Inferior parietal cortex (tissue), 1 donor: ENCODE measurements at regions not wholly inside any gene's neighbourhood (a gene's known extent, or its start where the extent isn't known, plus 50 kb on each side); places are given as distances from the start of the nearest gene placed in this dataset.

Experiments used
- DNase-seq: peaks from one replicate; pipeline ENCODE4 v3.0.0-alpha.2; 2016; ENCODE audit errors: extremely low spot score

DNA sequence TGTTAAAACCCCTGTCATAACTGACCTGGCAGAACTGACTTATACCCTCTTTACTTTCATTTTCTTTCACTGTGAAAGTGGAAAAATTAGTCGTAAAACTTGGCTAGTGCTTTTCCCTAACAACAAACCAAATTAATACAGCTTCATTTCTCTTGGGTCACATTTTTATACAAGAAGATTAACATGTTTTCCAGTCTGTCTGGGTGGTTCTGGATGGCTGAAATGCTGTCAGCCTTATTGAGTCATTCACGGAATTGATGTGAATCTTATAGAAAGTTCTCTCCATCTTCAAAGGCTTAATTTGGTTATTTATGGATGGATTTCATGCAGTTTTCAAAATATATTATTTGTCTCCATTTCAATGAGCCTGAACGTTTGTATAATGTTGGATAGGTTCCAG lies 440.0 kb downstream of the KCTD12 start:
- DNase-seq = no peak

GRCh38 chr13:76440568-76440967 lies 445.6 kb downstream of the KCTD12 start:
- DNase-seq = no peak

GRCh38 chr13:76439546-76439945 lies 446.7 kb downstream of the KCTD12 start:
- no peak for DNase-seq

GRCh38 chr13:76438050-76438449 lies 448.2 kb downstream of the KCTD12 start:
- no peak for DNase-seq

- DNase-seq = peak; percentile 25
Observed at GRCh38 chr13:76425935-76426334, 460.3 kb downstream of the KCTD12 start.

GRCh38 chr13:76421011-76421410 lies 465.2 kb downstream of the KCTD12 start:
- DNase-seq = no peak

- no peak for DNase-seq
Observed at GRCh38 chr13:76418404-76418803, 467.8 kb downstream of the KCTD12 start.

DNA sequence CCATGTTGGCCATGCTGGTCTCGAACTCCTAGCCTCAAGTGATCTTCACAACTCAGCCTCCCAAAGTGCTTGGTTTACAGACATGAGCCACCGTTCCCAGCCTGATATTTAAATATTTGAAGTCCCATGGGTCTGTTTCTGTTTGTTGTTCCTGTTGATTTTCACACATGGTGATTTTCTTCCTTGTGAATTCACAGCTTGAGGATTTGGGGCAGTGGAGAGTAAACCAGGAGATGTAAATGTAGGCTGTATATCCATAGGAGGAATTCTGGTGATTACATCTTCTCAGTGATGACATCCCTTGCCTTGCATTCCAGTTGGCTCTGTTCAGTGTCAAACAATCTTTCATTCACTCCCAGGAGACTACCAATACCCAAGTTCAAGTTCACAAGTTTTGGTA lies 471.9 kb downstream of the KCTD12 start:
- DNase-seq = no peak

- no peak for DNase-seq
Observed at GRCh38 chr13:76406243-76406642, 480.0 kb downstream of the KCTD12 start.

GRCh38 chr13:76398425-76398824 lies 487.8 kb downstream of the KCTD12 start:
- no peak for DNase-seq

DNA sequence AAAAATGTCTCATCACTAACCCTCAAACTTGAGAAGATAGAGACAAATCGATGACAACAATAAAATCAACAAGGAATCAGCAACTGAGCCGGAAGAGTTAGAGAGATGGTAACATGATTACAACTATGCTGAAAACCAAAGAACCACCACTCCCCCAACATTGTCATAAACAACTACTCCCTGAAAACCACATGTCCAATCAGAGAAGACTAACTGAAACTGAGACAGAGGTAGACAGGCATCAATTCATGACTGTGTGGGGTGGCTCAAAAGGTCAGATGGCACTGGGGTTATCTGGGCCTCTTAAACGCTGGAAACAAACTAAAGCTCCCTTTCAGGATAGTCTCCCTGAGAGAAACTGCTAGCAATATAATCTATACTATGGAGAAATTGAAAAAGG lies 488.8 kb downstream of the KCTD12 start:
- DNase-seq = no peak

DNA sequence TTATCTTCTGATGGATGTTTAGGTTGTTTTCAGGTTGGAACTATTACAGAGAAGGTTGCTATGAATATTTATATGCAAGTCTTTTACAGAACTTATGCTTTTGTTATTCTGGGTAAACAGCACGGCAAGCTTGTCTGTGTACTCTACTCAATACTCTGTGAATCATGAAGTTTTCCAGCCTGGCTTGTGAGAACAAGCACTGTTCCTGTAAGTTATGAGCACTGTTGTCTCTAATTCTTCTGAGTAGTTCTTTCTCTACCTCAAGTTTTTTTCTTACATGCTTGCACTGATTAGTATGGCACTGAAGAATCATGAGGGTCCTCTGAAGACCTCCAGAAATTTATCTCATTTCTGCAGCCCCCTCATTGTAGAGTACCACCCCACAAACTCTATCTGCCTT lies 496.9 kb downstream of the KCTD12 start:
- no peak for DNase-seq

DNA sequence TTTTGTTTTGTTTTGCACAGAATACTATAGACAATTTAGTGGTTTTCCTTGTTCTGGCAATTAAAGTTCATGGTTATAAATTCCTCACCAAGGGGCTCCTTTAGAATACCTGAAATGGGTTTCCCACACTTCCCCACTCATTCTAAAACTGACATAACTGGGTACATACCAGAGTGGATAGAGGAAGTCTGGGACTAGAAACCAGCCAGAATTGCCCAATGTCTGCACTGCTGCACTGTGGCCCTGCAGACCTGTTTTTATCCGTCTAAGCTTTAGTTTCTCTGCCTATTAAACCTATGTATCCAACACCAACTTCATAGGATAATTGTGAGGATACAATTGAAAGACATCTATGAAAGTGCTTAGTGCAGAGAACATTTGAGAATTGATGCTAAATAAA lies 498.6 kb downstream of the KCTD12 start:
- no peak for DNase-seq

- DNase-seq = no peak
Observed at GRCh38 chr13:76386321-76386720, 499.9 kb downstream of the KCTD12 start.

DNA sequence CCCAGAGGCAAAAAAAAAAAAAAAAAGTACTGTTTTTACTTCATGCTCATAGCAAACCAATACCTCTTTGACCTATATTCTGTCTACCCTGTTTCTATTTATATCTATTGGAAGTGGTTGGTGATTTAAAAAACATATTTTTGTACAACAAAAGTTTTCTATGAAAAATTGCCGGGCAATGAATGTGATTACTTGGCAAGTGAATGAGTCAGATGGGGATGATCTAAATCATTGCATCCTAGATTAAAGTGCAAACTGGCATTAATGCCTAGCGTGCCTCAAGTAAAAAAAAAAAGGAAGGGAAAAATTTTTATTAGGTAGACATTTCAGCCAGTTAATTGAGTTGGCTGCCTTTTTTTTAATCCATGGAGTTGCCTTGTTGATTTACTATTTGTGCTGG lies 500.6 kb downstream of the KCTD12 start:
- no peak for DNase-seq

DNA sequence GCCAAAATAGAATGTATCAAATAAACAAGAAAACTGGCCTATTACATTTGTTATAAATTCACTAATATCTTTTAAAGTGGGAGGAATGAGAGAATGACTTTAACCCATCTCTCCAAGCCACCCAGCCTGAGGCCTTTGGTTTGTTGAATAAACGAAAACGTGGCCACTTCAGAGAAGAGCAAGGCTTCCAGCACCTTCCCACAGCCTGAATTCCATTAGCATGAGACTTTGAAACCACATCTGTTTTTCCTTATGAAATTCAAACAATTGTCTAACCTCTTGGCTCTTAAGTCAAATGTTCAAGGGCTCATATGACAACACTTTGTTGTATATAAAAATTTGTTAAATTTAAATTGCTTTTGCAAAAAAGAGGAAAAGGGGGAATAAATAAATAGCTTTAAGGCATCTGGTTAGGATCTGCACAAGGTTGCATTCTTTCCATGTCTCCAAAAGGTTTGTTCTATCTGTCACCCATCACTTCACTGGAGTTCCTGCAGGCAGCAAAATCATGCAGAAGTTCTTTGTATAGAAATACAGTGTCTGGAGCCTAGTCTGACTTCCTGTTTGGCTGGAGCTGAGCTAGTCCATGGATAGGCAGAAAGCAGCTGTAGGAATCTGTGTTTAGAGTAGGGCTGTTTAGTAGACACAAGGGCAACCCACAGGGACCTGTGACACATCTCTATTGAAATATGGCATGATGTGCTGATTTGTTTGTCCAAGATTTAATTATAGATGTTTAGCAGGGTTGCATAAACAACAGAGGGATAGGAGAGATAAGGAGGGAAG lies 502.3 kb downstream of the KCTD12 start:
- no peak for DNase-seq

- DNase-seq = peak; percentile 58
Observed at GRCh38 chr13:76380446-76381065, 505.6 kb downstream of the KCTD12 start.

DNA sequence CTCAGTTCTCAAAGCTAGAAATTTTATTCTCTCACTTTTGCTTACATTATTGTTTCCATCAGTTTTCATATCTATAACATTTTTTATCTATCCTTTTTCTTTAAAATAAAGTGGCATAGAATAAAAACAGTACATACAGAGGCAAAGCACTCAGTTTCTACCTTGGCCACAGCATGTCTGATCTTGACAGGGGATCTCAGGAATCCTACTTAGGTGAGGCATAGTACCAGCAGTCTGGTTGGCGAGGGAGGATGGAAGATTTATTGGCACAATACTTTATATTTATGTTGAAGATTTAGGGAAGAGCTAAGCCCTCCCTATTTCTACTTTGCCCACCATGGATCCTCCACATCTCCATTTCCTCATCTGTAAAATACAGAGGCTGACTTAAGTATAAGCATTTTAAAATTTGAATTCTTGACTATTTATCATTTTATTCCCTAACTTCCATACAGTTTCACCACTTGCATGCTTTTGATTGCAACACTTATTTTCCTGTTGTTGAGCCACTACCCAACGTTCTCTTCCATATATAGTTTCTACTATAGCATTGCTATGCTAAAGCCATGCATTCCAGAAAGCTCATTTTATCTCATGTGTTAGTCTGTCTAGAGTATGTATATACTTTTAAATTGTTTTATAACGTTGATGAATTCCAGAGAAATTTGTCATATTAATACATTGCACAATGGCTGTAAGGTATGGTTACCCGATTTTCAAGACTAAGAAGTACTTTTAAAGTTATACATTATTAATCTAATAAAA lies 506.7 kb downstream of the KCTD12 start:
- no peak for DNase-seq

- DNase-seq = no peak
Observed at GRCh38 chr13:76378767-76379166, 507.4 kb downstream of the KCTD12 start.

DNA sequence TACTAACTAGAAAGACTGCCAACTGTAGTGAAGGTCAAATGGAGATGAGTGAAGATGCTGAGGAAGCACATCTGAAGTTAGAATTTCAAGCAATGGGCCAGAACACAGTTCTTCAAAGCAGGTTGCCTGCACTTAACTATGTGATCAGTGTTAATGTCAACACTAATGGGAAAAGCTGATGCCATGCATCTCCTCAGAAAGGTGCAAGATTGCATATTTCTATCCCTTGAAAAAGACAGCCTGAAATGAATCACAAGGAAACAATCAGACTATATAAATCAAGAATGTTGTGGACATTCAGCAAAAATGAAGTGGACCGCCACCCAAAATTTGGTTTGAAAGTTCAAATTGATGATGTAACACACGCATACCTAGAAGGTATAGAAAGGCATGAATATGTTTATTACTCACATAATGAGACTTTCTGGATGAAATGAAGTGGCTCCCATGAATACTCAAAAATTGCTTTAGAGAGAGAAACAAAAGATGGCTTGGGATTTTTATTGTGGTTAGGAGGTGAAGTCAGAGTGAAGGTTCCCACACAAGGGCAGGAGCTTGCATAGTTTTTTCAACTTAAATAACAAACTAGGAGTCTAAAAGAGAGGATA lies 522.4 kb downstream of the KCTD12 start:
- no peak for DNase-seq

- DNase-seq = no peak
Observed at GRCh38 chr13:76361868-76362267, 524.3 kb downstream of the KCTD12 start.

DNA sequence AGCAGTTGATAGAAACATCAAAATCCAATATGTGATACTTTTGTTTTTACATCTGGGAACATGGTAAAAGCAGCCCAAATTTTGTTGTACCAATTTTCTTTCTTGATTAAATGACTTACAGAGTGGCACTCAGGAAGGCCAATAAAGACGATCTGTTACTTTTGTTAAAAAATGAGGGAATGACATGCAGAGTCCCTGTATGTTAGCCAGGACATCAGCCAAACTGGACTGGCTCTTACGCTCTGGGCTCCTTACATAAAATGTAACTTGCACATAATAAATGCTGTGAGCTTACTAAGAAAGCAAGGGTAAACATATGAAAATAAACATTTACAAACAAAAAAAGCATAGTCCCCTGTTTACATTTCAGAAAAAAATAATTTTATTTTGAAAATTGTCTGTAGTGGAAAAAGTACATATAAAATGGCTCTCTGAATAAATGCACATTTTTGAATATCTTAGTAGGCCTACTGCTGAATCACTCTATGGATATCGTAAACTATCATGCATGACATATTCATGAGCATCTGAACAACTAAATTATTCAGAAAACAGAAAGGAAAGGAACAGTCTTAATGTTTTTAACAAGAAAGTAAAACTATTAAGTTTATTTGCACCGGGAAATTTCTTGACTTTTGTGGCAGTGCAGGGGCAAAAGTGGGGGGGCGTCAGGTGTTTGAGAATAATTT lies 534.5 kb downstream of the KCTD12 start:
- no peak for DNase-seq
